Ectodermal cell (in vitro differentiated cells): ENCODE measurements at regions not wholly inside any gene's neighbourhood (a gene's known extent, or its start where the extent isn't known, plus 50 kb on each side); places are given as distances from the start of the nearest gene placed in this dataset.

Experiments used
- H3K27ac ChIP-seq: 2 replicates; pipeline ENCODE4 v1.7.0; 2013; ENCODE audit warnings: mild to moderate bottlenecking, low read depth, low read length; ENCODE audit not compliant: insufficient read depth, poor library complexity, severe bottlenecking
- H3K27me3 ChIP-seq: 2 replicates; pipeline ENCODE4 v1.7.0; 2013; ENCODE audit warnings: mild to moderate bottlenecking, low read length; ENCODE audit not compliant: insufficient read depth, control insufficient read depth, poor library complexity, severe bottlenecking
- H3K36me3 ChIP-seq: one replicate; pipeline ENCODE4 v1.7.0; 2013; ENCODE audit warnings: low read length; ENCODE audit not compliant: control insufficient read depth, insufficient read depth
- H3K4me1 ChIP-seq: one replicate; pipeline ENCODE4 v1.7.0; 2013; ENCODE audit warnings: low read length; ENCODE audit not compliant: control insufficient read depth, insufficient read depth
- H3K4me3 ChIP-seq: 2 replicates; pipeline ENCODE4 v1.7.0; 2013; ENCODE audit warnings: low read depth, low read length, control low read depth; ENCODE audit not compliant: insufficient read depth
- H3K9me3 ChIP-seq: 2 replicates; pipeline ENCODE4 v1.7.0; 2013; ENCODE audit warnings: mild to moderate bottlenecking, low read length, moderate library complexity; ENCODE audit not compliant: control insufficient read depth
- WGBS, 2 experiments: methylation state at CpG; one replicate each; pipeline ENCODE4 v1.1.7; 2013; ENCODE audit warnings: missing lambda C conversion rate in 2 of 2; 5-methylcytosine and 5-hydroxymethylcytosine counted together

GRCh38 chr3:187992609-187993008, 161.3 kb upstream of the LPP start:
- H3K9me3 ChIP-seq: no peaks in the 10 kb centered on the region
- H3K36me3 ChIP-seq: no peaks in the 10 kb centered on the region
- H3K4me3 ChIP-seq: no peak overlapping the region
- H3K27ac ChIP-seq: no peak overlapping the region
- H3K4me1 ChIP-seq: peaks cover 12% of the 10 kb centered on the region
- H3K27me3 ChIP-seq: no peaks in the 10 kb centered on the region

- 92 to 97% methylated on average over 3 to 4 of the region's 4 CpGs for WGBS, 2 experiments
- H3K4me3 ChIP-seq: no peak overlapping the region
- no peak overlapping the region for H3K27ac ChIP-seq
Observed at GRCh38 chr3:187994221-187995042, 159.5 kb upstream of the LPP start.

GRCh38 chr3:187995043-187995400, 158.9 kb upstream of the LPP start:
- H3K27me3 ChIP-seq: no peaks in the 10 kb centered on the region

More at GRCh38 chr3:187994221-187995042, 159.5 kb upstream of the LPP start:
- Histone ChIP-seq H3K36me3 (no peaks in the 10 kb centered on the region), H3K9me3 (no peaks in the 10 kb centered on the region), H3K27me3 (no peaks in the 10 kb centered on the region), H3K4me1 (peaks cover 12% of the 10 kb centered on the region)

GRCh38 chr3:187995667-187996066, 158.3 kb upstream of the LPP start:
- Histone ChIP-seq H3K27ac (no peak overlapping the region), H3K4me3 (no peak overlapping the region), H3K9me3 (no peaks in the 10 kb centered on the region), H3K4me1 (peaks cover 7% of the 10 kb centered on the region), H3K36me3 (no peaks in the 10 kb centered on the region), H3K27me3 (no peaks in the 10 kb centered on the region)

More at GRCh38 chr3:187995043-187995400, 158.9 kb upstream of the LPP start:
- peaks cover 12% of the 10 kb centered on the region for H3K4me1 ChIP-seq
- no peak overlapping the region for H3K27ac ChIP-seq
- H3K9me3 ChIP-seq: no peaks in the 10 kb centered on the region
- no peak overlapping the region for H3K4me3 ChIP-seq
- no peaks in the 10 kb centered on the region for H3K36me3 ChIP-seq

GRCh38 chr3:187996609-187997008, 157.3 kb upstream of the LPP start:
- 91 to 92% methylated on average over 2 of the region's 2 CpGs for WGBS, 2 experiments
- Histone ChIP-seq H3K27ac (no peak overlapping the region), H3K4me1 (peaks cover 1% of the 10 kb centered on the region), H3K4me3 (no peak overlapping the region), H3K27me3 (no peaks in the 10 kb centered on the region), H3K36me3 (no peaks in the 10 kb centered on the region), H3K9me3 (no peaks in the 10 kb centered on the region)

- H3K4me3 ChIP-seq: no peak overlapping the region
- no peaks in the 10 kb centered on the region for H3K27me3 ChIP-seq
- H3K9me3 ChIP-seq: no peaks in the 10 kb centered on the region
- no peaks in the 10 kb centered on the region for H3K4me1 ChIP-seq
- no peaks in the 10 kb centered on the region for H3K36me3 ChIP-seq
- H3K27ac ChIP-seq: no peak overlapping the region
- WGBS, 2 experiments: 79 to 83% methylated on average over 5 of the region's 5 CpGs
Observed at GRCh38 chr3:187997490-187997889, 156.5 kb upstream of the LPP start.

GRCh38 chr3:187997946-187998561, 155.9 kb upstream of the LPP start:
- 92 to 95% methylated on average over 9 of the region's 9 CpGs for WGBS, 2 experiments
- no peaks in the 10 kb centered on the region for H3K27me3 ChIP-seq
- no peaks in the 10 kb centered on the region for H3K4me1 ChIP-seq
- H3K9me3 ChIP-seq: no peaks in the 10 kb centered on the region
- no peak overlapping the region for H3K27ac ChIP-seq
- no peaks in the 10 kb centered on the region for H3K36me3 ChIP-seq
- no peak overlapping the region for H3K4me3 ChIP-seq

GRCh38 chr3:187998611-187999010, 155.3 kb upstream of the LPP start:
- peaks cover 5% of the 10 kb centered on the region for H3K4me1 ChIP-seq
- 91 to 93% methylated on average over 3 of the region's 3 CpGs for WGBS, 2 experiments
- no peak overlapping the region for H3K4me3 ChIP-seq
- H3K27me3 ChIP-seq: no peaks in the 10 kb centered on the region
- H3K9me3 ChIP-seq: no peaks in the 10 kb centered on the region
- no peak overlapping the region for H3K27ac ChIP-seq
- H3K36me3 ChIP-seq: no peaks in the 10 kb centered on the region

- H3K9me3 ChIP-seq: no peaks in the 10 kb centered on the region
- no peak overlapping the region for H3K4me3 ChIP-seq
- peaks cover 7% of the 10 kb centered on the region for H3K4me1 ChIP-seq
- no peak overlapping the region for H3K27ac ChIP-seq
- no peaks in the 10 kb centered on the region for H3K36me3 ChIP-seq
- H3K27me3 ChIP-seq: no peaks in the 10 kb centered on the region
- WGBS, 2 experiments: 73 to 78% methylated on average over 4 of the region's 4 CpGs
Observed at GRCh38 chr3:187999821-188000220, 154.1 kb upstream of the LPP start.

- Histone ChIP-seq H3K36me3 (no peaks in the 10 kb centered on the region), H3K27me3 (no peaks in the 10 kb centered on the region), H3K27ac (no peak overlapping the region), H3K9me3 (no peaks in the 10 kb centered on the region), H3K4me3 (no peak overlapping the region), H3K4me1 (peaks cover 7% of the 10 kb centered on the region)
- 88 to 89% methylated on average over 6 of the region's 6 CpGs for WGBS, 2 experiments
Observed at GRCh38 chr3:188000361-188000861, 153.5 kb upstream of the LPP start.
